CD4-positive, alpha-beta T cell (primary cell): ENCODE measurements at regions not wholly inside any gene's neighbourhood (a gene's known extent, or its start where the extent isn't known, plus 50 kb on each side); places are given as distances from the start of the nearest gene placed in this dataset.

ENCODE experiments used
- ATAC-seq: fragments of 200-7000 bp; cut with Tn5 transposase; one replicate; pipeline ENCODE4 v1.10.0; 2022; ENCODE audit warnings: mild to moderate bottlenecking; ENCODE audit not compliant: poor library complexity
- CTCF ChIA-PET: fragments of 350-600 bp; sonication (Branson Sonifier 250); formaldehyde crosslinking; loops from one replicate; lab custom pipeline; 2021; ENCODE audit warnings: antibody characterized with exemption, inconsistent platforms; lab: Charles Lee
- POLR2A ChIA-PET: fragments of 350-600 bp; sonication (Branson Sonifier 250); formaldehyde crosslinking; loops from one replicate; lab custom pipeline; 2021; ENCODE audit warnings: antibody characterized with exemption, inconsistent platforms; lab: Charles Lee
- DNase-seq, 14 experiments: peaks; one replicate each; pipeline ENCODE4 v3.0.0-alpha.2; 2013 to 2020; ENCODE audit warnings: mixed read lengths in 2 of 14
- H3K27ac ChIP-seq, 2 donors: one replicate each; pipeline versions ENCODE4 v1.5.1 to v1.7.0; 2013; ENCODE audit warnings: low read length in 2 of 2, low read depth in 1 of 2, mild to moderate bottlenecking in 1 of 2
- H3K27me3 ChIP-seq, 2 experiments: 1 replicate in 1 of 2; 2 replicates in 1 of 2; pipeline versions ENCODE4 v1.6.1 to v1.7.0; 2013; ENCODE audit warnings: low read length in 2 of 2, control low read depth in 1 of 2, mild to moderate bottlenecking in 1 of 2, moderate library complexity in 1 of 2; ENCODE audit not compliant: insufficient read depth in 2 of 2, control insufficient read depth in 1 of 2
- H3K36me3 ChIP-seq: one replicate; pipeline ENCODE4 v1.6.1; 2013; ENCODE audit warnings: low read length, control low read depth; ENCODE audit not compliant: insufficient read depth
- H3K4me1 ChIP-seq: one replicate; pipeline ENCODE4 v1.6.1; 2013; ENCODE audit warnings: low read length, control low read depth; ENCODE audit not compliant: insufficient read depth
- H3K4me3 ChIP-seq: one replicate; pipeline ENCODE4 v1.5.1; 2013; ENCODE audit warnings: mild to moderate bottlenecking, low read length, moderate library complexity
- H3K9me3 ChIP-seq, 2 experiments: 1 replicate in 1 of 2; 2 replicates in 1 of 2; pipeline versions ENCODE4 v1.6.1 to v1.7.0; 2013; ENCODE audit warnings: low read length in 2 of 2, mild to moderate bottlenecking in 2 of 2, control low read depth in 1 of 2, moderate library complexity in 1 of 2; ENCODE audit not compliant: control insufficient read depth in 1 of 2, insufficient read depth in 1 of 2
- H3K27ac Mint-ChIP-seq: one replicate; pipeline ENCODE4 v1.8.0; 2020; ENCODE audit warnings: mixed read lengths
- H3K27me3 Mint-ChIP-seq: one replicate; pipeline ENCODE4 v1.8.0; 2021; ENCODE audit warnings: mixed read lengths
- H3K36me3 Mint-ChIP-seq: one replicate; pipeline ENCODE4 v1.8.0; 2021; ENCODE audit warnings: low read depth, mixed read lengths
- H3K4me1 Mint-ChIP-seq: one replicate; pipeline ENCODE4 v1.8.0; 2021; ENCODE audit warnings: low read depth, mixed read lengths
- H3K4me3 Mint-ChIP-seq: one replicate; pipeline ENCODE4 v1.8.0; 2020; ENCODE audit warnings: mild to moderate bottlenecking, mixed read lengths
- H3K9me3 Mint-ChIP-seq: one replicate; pipeline ENCODE4 v1.8.0; 2020; ENCODE audit warnings: mixed read lengths
- intact Hi-C, 2 experiments: fragments of 100-400 bp; cut with DNase I in 1 of 2; cut with micrococcal nuclease in 1 of 2; formaldehyde crosslinking; loops; one replicate each; pipeline versions ENCODE4 v1.15.1 to v1.9.0; 2023 to 2025; cut with DNase I, micrococcal nuclease
- TF ChIP-seq, protein P1 (sequence below): fragments of 200-600 bp; IDR thresholded peaks from one replicate; pipeline ENCODE4 v1.8.0; 2022; ENCODE audit warnings: antibody characterized with exemption, mild to moderate bottlenecking

DNA sequence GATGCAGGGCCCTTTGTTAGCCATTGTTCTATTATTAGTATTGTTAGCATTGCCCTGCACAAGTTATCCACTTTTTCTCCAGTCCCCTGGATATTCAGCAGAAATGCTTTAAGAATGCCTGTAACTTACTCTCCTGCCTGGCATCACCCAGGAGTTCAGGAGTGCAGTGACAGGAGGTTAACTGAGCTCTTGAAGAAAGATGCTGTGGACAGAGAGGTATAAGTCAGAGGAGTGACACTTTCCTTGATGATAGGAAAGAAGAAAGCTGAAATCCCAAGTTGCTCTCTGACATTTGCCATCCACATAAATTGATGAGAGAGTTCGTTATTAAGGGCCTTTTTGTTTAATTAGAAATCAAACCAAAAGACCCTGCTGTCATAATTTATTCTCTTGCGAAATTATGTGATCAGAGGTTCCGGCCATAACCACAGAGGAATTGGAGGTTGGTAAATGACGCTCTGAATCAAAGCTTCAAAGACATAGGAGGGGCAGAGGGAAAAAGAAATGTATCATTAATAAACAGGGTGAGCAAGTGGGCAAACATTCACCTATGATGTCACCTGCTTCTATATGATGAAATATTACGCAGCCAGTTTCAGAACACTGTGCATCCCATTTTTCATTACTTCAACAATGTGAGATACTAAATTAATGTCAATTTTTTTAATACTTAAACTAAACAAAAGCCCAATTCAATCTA, 230.2 kb upstream of the JADE1 start:
- no peak overlapping the region for H3K27ac Mint-ChIP-seq
- no peaks in the 10 kb centered on the region for H3K4me1 ChIP-seq
- no peak for ATAC-seq
- intact Hi-C loops: loop anchor here (10.0 kb wide), 3 partner anchors 225 to 385 kb away; partner anchors contain the start of gene JADE1 (in 1 of the 2)
- H3K4me3 Mint-ChIP-seq: no peak overlapping the region
- TF ChIP-seq, protein P1, sequence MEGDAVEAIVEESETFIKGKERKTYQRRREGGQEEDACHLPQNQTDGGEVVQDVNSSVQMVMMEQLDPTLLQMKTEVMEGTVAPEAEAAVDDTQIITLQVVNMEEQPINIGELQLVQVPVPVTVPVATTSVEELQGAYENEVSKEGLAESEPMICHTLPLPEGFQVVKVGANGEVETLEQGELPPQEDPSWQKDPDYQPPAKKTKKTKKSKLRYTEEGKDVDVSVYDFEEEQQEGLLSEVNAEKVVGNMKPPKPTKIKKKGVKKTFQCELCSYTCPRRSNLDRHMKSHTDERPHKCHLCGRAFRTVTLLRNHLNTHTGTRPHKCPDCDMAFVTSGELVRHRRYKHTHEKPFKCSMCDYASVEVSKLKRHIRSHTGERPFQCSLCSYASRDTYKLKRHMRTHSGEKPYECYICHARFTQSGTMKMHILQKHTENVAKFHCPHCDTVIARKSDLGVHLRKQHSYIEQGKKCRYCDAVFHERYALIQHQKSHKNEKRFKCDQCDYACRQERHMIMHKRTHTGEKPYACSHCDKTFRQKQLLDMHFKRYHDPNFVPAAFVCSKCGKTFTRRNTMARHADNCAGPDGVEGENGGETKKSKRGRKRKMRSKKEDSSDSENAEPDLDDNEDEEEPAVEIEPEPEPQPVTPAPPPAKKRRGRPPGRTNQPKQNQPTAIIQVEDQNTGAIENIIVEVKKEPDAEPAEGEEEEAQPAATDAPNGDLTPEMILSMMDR: no peak
- H3K9me3 ChIP-seq: no peaks in the 10 kb centered on the region
- ChIA-PET CTCF (no interaction called here), POLR2A (no interaction called here)
- H3K4me1 Mint-ChIP-seq: no peaks in the 10 kb centered on the region
- DNase-seq: no peak
- H3K27me3 Mint-ChIP-seq: no peaks in the 10 kb centered on the region
- H3K36me3 ChIP-seq: no peaks in the 10 kb centered on the region
- no peak overlapping the region for H3K27ac ChIP-seq
- no peaks in the 10 kb centered on the region for H3K27me3 ChIP-seq
- no peaks in the 10 kb centered on the region for H3K9me3 Mint-ChIP-seq
- no peaks in the 10 kb centered on the region for H3K36me3 Mint-ChIP-seq
- H3K4me3 ChIP-seq: no peak overlapping the region

GRCh38 chr4:128574706-128575105, 234.8 kb upstream of the JADE1 start:
- no peak overlapping the region for H3K4me3 Mint-ChIP-seq
- H3K4me1 Mint-ChIP-seq: no peaks in the 10 kb centered on the region
- H3K4me1 ChIP-seq: no peaks in the 10 kb centered on the region
- H3K4me3 ChIP-seq: no peak overlapping the region
- TF ChIP-seq, protein P1: peak; percentile 51
- peaks cover 16% of the 10 kb centered on the region for H3K27me3 Mint-ChIP-seq
- intact Hi-C loops: loop anchor here (1.0 to 10.0 kb wide), 5 partner anchors 230 to 380 kb away; partner anchors contain the start of gene JADE1 (in 2 of the 2)
- peaks cover 0 to 3% of the 10 kb centered on the region in 2 experiments for H3K27me3 ChIP-seq
- no peaks in the 10 kb centered on the region for H3K9me3 Mint-ChIP-seq
- ChIA-PET POLR2A (interaction anchor here (0.9 kb wide), 1 partner anchor 235 kb away, joined by 3 read pairs; the partner anchor contains the start of gene JADE1), CTCF (interaction anchor here (1.0 to 1.2 kb wide), 2 partner anchors 18 to 21 kb away, joined by 3 read pairs; no protein-coding TSS in a partner anchor)
- no peaks in the 10 kb centered on the region for H3K36me3 ChIP-seq
- no peak overlapping the region for H3K27ac Mint-ChIP-seq
- DNase-seq: peak; percentile 25 to 74 (median 50)
- no peaks in the 10 kb centered on the region for H3K9me3 ChIP-seq
- no peak overlapping the region for H3K27ac ChIP-seq
- peak; percentile 56 for ATAC-seq
- no peaks in the 10 kb centered on the region for H3K36me3 Mint-ChIP-seq

GRCh38 chr4:128573781-128574508, 235.6 kb upstream of the JADE1 start:
- ChIA-PET POLR2A (no interaction called here), CTCF (interaction anchor here (1.0 to 1.2 kb wide), 2 partner anchors 17 to 20 kb away, joined by 3 read pairs; no protein-coding TSS in a partner anchor)
- ATAC-seq: no peak
- peaks cover 16% of the 10 kb centered on the region for H3K27me3 Mint-ChIP-seq
- H3K36me3 Mint-ChIP-seq: no peaks in the 10 kb centered on the region
- no peaks in the 10 kb centered on the region for H3K4me1 Mint-ChIP-seq
- H3K4me3 Mint-ChIP-seq: no peak overlapping the region
- TF ChIP-seq, protein P1: no peak
- peaks cover 0 to 3% of the 10 kb centered on the region in 2 experiments for H3K27me3 ChIP-seq
- no peak overlapping the region for H3K4me3 ChIP-seq
- H3K27ac ChIP-seq: no peak overlapping the region
- intact Hi-C loops: loop anchor here (1.0 to 10.0 kb wide), 5 partner anchors 231 to 379 kb away; partner anchors contain the start of gene JADE1 (in 2 of the 2)
- no peaks in the 10 kb centered on the region for H3K36me3 ChIP-seq
- no peaks in the 10 kb centered on the region for H3K9me3 Mint-ChIP-seq
- no peaks in the 10 kb centered on the region for H3K9me3 ChIP-seq
- DNase-seq: no peak
- no peak overlapping the region for H3K27ac Mint-ChIP-seq
- no peaks in the 10 kb centered on the region for H3K4me1 ChIP-seq
